ENCODE measurements at regions not wholly inside any gene's neighbourhood (a gene's known extent, or its start where the extent isn't known, plus 50 kb on each side); places are given as distances from the start of the nearest gene placed in this dataset.

GRCh38 chr3:42037318-42037945 lies 53.7 kb upstream of the TRAK1 start:
- ATAC-seq: no peak

DNA sequence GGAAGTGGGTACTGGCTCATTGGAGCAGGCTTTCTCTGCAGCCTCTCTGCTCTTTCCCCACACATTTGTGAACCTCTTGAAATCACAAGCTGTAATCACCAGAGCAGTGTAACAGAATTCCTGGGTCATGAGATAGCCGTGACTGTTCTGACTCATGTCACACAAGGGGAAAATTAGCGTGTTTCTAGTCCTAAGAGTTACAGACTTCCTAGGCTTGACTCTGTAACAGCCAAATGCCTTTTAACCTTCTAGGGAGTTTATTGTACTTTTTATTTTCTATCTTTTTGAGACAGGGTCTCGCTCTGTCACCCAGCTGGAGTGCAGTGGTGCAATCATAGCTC lies 54.7 kb upstream of the TRAK1 start:
- peak; percentile 58 for ATAC-seq

DNA sequence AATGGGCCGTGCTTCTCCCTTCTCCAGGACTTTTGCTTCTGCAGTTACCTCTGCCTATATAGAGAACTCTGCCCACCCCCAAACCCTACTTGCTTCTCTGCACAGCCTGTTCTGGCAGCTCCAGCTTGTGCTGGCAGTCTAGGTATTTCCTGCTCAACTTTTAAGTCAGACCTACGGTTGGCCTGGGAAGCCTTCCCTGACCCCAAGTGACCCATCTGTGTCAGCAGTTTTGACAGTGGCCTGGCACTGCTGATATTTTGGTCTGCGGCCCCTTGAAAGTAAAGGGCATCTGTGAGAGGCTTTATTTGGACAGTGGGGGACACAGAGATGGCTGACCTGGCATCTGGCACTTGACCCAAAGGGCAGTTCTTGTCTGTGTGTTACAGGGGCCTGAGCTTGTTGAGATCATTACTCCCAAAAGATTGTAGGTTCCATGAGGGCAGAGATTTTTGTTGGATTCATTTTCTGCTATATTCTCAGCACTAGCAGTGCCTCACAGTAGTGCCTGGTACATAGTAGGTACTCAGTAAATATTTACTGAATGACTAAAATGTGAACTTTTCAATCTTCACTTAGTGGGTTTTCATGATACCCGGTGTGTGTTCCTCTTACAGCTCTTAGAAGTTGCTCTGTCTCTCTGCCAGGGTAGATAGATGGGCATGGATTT lies 55.2 kb upstream of the TRAK1 start:
- ATAC-seq: no peak

DNA sequence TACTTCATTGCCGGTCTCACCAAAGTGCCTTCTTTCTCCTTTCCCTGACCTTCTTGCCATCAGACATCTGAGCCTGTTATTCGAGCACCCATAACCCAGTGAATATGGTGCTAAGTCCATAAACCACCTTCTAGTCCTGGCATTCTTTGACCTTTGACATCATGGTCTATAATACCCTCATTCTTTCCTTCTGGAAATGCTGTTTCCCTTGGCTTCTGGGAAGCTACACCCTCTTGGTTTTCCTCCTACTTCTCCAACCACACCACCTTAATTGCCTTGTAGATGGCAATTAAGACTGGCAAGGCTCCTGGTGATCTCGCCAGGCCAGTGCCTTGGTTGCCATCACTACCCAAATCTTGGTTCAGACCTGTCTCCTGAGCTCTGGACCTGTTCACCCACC lies 56.1 kb upstream of the TRAK1 start:
- no peak for ATAC-seq

DNA sequence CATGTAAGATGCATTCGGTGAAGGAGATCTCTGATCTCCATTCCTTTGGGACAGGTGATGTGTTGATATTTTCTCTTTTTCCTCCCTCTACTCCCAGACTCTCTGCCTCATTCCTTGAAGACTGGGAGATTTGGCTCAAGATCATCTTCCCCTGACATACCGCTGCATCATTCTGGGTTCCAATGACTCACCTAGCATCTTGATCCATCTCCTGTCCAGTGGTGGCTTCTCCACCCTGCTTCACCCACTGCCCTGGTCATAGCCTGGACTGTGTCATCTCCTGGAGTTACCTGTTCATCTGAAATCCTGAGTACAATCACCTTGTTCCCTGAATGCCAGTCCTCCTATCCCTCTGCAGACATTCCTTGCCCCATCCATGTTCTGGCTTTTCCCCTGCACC lies 57.4 kb upstream of the TRAK1 start:
- ATAC-seq: peak; percentile 42

- no peak for ATAC-seq
These were observed 58.3 kb upstream of the TRAK1 start for GRCh38 chr3:42032693-42033349.

GRCh38 chr3:42031808-42032480 lies 59.2 kb upstream of the TRAK1 start:
- no peak for ATAC-seq

GRCh38 chr3:42028474-42028873 lies 62.7 kb upstream of the TRAK1 start:
- ATAC-seq: no peak

DNA sequence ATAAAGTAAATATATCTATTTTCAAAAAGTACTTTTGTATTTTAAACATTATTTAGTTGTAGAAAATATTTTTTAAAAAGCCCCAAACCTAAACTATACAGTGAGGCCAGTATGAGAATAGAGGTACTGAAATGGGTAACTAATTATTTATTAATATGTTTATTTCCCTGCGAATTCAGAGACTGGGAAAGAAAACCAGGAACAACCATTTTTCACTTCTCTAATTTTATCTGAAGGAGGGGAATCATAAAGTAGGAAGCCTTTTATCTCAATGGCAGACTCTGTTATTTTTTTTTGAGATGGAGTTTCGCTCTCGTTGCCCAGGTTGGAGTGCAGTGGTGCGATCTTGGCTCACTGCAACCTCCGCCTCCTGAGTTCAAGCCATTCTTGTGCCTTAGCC lies 63.6 kb upstream of the TRAK1 start:
- ATAC-seq: no peak

DNA sequence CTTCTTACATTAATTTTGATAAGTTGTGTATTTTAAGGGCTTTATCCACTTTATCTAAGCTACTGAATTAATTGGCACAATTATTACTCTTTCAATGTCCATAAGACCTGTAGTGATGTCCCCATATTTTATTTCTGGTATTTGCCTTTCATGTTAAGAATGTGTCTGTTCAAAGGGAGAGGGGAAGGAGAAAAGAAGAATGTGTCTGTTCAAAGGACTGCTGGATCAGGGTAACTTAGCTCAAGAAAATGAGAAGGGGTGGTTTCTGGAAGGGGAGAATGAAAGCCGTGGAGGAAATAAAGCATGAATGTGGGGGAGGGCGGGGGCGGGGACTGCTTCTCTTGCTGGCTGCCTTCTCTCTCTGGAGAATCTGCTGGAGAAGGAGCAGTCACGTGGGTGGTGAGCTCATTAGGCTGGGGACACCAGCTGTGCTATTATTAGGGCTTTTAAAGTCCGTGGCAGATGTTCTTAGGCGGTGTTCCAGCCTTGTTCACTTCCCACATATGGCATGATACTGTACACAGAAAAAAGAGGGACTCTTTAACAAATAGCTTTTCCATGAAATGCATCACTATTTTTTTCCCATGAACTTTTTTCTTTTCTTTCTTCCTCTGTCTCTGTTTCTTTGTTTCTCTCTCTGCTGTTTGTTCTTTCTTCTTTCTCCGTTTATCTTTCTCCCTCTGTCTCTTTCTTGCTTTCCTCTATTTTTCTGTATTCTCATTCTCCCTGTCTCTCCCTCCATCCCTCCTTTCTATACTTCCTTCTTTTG lies 63.7 kb upstream of the ULK4 start:
- ATAC-seq: peak; percentile 69

- ATAC-seq: no peak
These were observed 62.9 kb upstream of the ULK4 start for GRCh38 chr3:42024591-42025351.

- ATAC-seq: no peak
These were observed 61.5 kb upstream of the ULK4 start for GRCh38 chr3:42023380-42023779.

GRCh38 chr3:42022355-42022754 lies 60.5 kb upstream of the ULK4 start:
- ATAC-seq: no peak

- ATAC-seq: peak; percentile 83
These were observed 58.9 kb upstream of the ULK4 start for GRCh38 chr3:42020684-42021307.

- no peak for ATAC-seq
These were observed 58.0 kb upstream of the ULK4 start for GRCh38 chr3:42019953-42020260.

DNA sequence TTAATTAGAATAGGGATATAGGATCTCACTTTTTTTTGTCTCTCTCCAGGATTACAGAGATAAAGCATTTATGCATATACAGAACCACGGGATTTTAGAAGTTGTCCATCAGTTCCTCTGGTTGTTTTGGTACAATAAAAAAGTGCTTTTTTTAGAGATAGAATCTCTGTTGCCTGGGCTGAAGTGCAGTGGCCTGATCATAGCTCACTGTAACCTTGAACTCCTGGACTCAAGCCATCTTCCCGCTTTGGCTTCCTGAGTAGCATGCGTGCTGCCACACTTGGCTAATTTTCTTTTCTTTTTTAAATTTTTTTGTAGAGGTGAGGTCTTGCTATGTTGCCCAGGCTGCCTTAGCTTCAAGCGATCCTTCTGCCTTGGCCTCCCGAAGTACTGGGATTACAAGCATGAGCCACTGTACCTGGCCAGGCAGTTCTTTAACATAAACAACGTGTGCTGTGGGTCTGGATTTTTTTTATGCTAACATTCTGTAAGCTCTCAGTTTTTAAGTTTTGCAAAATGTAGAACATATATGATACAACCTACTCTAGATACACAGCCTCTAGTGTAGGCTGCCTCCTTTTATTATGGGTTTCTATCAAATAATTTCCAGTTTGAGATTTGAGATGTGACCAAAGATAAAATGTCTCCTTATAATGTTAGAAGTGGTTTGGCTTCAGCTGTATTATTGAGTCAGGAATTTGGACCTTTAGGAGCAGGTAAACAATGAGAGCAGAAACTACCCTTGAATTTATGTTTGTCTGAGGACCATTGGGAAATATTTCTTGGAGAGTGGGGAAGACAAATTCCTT lies 57.4 kb upstream of the ULK4 start:
- ATAC-seq: no peak

DNA sequence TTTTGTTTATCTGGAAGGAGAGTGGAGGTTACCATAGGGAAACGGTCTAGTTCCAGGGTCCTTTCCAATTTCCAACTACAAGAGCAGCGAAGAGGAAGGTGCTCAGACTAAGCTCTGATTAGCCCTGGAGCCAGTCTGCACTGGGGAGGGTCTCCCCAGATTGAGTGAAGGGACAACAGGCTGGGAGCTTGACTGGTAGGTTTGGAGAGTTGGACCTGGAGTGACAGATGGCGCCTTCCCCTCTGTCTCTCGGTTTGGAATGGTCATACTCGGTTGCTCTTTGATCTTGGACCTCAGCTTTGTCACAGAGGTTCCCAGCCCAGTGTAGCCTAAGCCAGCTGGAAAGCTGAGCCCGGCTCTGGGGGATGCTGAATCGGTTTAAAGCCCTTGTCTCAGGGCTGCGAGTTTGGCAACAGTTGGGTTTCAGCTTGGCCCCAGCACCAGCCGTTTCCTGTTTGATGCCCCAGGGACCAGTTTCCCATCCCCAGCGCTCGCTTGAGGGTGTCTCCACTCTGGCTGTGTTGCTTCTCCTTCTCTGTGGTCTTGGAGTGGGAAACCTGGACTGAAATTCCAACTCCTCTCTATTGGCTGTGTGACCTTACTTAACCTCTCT lies 53.1 kb upstream of the ULK4 start:
- no peak for ATAC-seq

GRCh38 chr3:42014458-42014920 lies 52.6 kb upstream of the ULK4 start:
- ATAC-seq: no peak

DNA sequence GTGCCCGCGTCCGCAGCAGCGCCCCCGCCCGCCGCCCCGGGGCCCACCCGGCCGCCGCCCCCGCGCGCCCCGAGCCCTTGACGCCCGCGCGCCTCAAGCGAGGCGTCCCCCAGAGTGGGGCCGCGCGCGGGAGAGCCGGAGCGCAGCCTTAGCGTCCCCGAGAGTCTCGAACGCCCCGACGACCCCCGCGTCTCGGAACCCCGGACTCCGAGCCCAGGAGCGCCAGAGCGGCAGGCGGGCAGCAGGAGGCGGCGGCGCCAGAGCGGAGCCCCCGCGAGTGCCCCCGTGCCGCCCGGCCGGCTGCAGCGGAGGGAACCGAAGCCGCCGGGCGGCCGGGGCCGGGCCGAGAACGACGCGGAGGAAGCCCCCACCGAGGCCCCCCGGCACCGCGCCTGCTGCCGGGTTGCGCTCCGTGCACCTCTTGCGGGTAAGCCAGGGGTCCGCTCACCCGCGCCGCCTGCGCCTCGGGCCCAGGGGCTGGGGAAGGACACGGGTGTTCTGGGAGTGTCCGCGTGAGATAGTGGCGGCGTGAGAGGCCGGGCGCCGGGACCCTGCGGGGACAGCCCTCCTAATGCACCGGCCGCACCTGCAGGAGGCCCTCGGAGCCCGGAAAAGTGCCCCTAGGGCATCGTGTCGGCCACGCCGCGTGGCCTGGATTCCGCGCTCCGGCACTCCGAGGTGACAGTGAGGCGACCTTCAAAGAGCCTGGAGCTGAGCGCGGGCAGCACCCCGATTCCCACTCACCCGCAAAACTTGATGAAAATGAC lies 52.0 kb upstream of the ULK4 start:
- peak; percentile 11 for ATAC-seq

Measured in esophagus mucosa (tissue), 1 donor.